IMR-90 (cell line): ENCODE measurements at regions not wholly inside any gene's neighbourhood (a gene's known extent, or its start where the extent isn't known, plus 50 kb on each side); places are given as distances from the start of the nearest gene placed in this dataset.

Source experiments
- ATAC-seq: fragments of 200-7000 bp; cut with Tn5 transposase; 2 replicates; pipeline ENCODE4 v1.9.1; 2020; ENCODE audit warnings: low read depth, mild to moderate bottlenecking, moderate library complexity
- BruUV-seq: library from RNA; stranded (reverse); fragments of 400-500 nt; replicated peaks from 2 replicates; lab custom pipeline; 2021; lab: Mats Ljungman, UMichigan
- CTCF ChIA-PET: fragments of 300-600 bp; formaldehyde crosslinking; extraction: SDS; loops from one replicate; lab custom pipeline; 2021; ENCODE audit warnings: antibody characterized with exemption; lab: Yijun Ruan, JAX
- POLR2A ChIA-PET: fragments of 300-600 bp; sonication (Branson Sonifier 250); formaldehyde crosslinking; loops from one replicate; lab custom pipeline; 2022; ENCODE audit warnings: antibody characterized with exemption; ENCODE audit not compliant: unreplicated experiment; lab: Charles Lee
- DNase-seq: peaks from one replicate; pipeline ENCODE4 v3.0.0; 2013
- H2AFZ ChIP-seq: replicated peaks from 2 replicates; pipeline ENCODE3; 2013; ENCODE audit warnings: low read length, mild to moderate bottlenecking; ENCODE audit not compliant: poor library complexity
- H2AK5ac ChIP-seq: 2 replicates; pipeline ENCODE4 v1.6.1; 2013; ENCODE audit warnings: low read depth, low read length, inconsistent platforms
- H2AK9ac ChIP-seq: replicated peaks from 2 replicates; pipeline ENCODE3; 2013; ENCODE audit warnings: mild to moderate bottlenecking, low read depth, low read length, moderate library complexity; ENCODE audit not compliant: poor library complexity
- H2BK120ac ChIP-seq: 2 replicates; pipeline ENCODE4 v1.6.1; 2013; ENCODE audit warnings: low read depth, low read length, inconsistent platforms
- H2BK15ac ChIP-seq: 3 replicates; pipeline ENCODE4 v1.6.1; 2013; ENCODE audit warnings: low read depth, low read length, inconsistent platforms
- H2BK20ac ChIP-seq: 2 replicates; pipeline ENCODE4 v1.6.1; 2013; ENCODE audit warnings: low read depth, mild to moderate bottlenecking, inconsistent platforms, low read length, moderate library complexity
- H2BK5ac ChIP-seq: 2 replicates; pipeline ENCODE4 v1.6.1; 2013; ENCODE audit warnings: mild to moderate bottlenecking, low read depth, low read length, inconsistent platforms; ENCODE audit not compliant: poor library complexity, severe bottlenecking
- H3K14ac ChIP-seq: replicated peaks from 2 replicates; pipeline ENCODE4 v1.6.1; 2013; ENCODE audit warnings: low read depth, low read length, inconsistent platforms
- H3K18ac ChIP-seq: 2 replicates; pipeline ENCODE4 v1.6.1; 2013; ENCODE audit warnings: low read depth, low read length, control low read depth
- H3K23ac ChIP-seq: 2 replicates; pipeline ENCODE4 v1.6.1; 2013; ENCODE audit warnings: low read depth, low read length, inconsistent platforms
- H3K27ac ChIP-seq: 2 replicates; pipeline ENCODE4 v1.5.1; 2013; ENCODE audit warnings: mild to moderate bottlenecking, control low read depth, low read length; ENCODE audit not compliant: insufficient read depth
- H3K27me3 ChIP-seq: 2 replicates; pipeline ENCODE4 v1.6.1; 2013; ENCODE audit warnings: low read length; ENCODE audit not compliant: control insufficient read depth, insufficient read depth
- H3K36me3 ChIP-seq: 2 replicates; pipeline ENCODE4 v1.6.1; 2013; ENCODE audit warnings: low read length, mixed read lengths; ENCODE audit not compliant: control insufficient read depth, insufficient read depth
- H3K4ac ChIP-seq: 2 replicates; pipeline ENCODE4 v1.6.1; 2013; ENCODE audit warnings: low read depth, low read length, inconsistent platforms
- H3K4me1 ChIP-seq: 2 replicates; pipeline ENCODE4 v1.6.1; 2013; ENCODE audit warnings: low read length, mixed read lengths; ENCODE audit not compliant: control insufficient read depth, insufficient read depth
- H3K4me2 ChIP-seq: 2 replicates; pipeline ENCODE4 v1.6.1; 2013; ENCODE audit warnings: low read depth, mild to moderate bottlenecking, control low read depth, low read length, moderate library complexity
- H3K4me3 ChIP-seq: 2 replicates; pipeline ENCODE4 v1.5.1; 2013; ENCODE audit warnings: low read depth, mild to moderate bottlenecking, control low read depth, low read length, moderate library complexity; ENCODE audit not compliant: insufficient read depth
- H3K56ac ChIP-seq: 2 replicates; pipeline ENCODE4 v1.6.1; 2013; ENCODE audit warnings: low read length, inconsistent platforms; ENCODE audit not compliant: insufficient read depth; ENCODE audit errors: extremely low read depth
- H3K79me1 ChIP-seq, 2 experiments: 2 replicates each; pipeline ENCODE4 v1.6.1; 2013; ENCODE audit warnings: low read length in 2 of 2, inconsistent platforms in 1 of 2, low read depth in 1 of 2
- H3K9ac ChIP-seq: 2 replicates; pipeline ENCODE4 v1.6.1; 2013; ENCODE audit warnings: low read depth, low read length, control low read depth
- H3K9me1 ChIP-seq: 2 replicates; pipeline ENCODE4 v1.6.1; 2013; ENCODE audit warnings: low read length, inconsistent platforms; ENCODE audit not compliant: insufficient read depth
- H3K9me3 ChIP-seq: 2 replicates; pipeline ENCODE4 v1.6.1; 2013; ENCODE audit warnings: low read length; ENCODE audit not compliant: control insufficient read depth, insufficient read depth
- H4K20me1 ChIP-seq: 2 replicates; pipeline ENCODE4 v1.6.1; 2013; ENCODE audit warnings: low read length, inconsistent platforms; ENCODE audit not compliant: insufficient read depth
- H4K5ac ChIP-seq: 2 replicates; pipeline ENCODE4 v1.6.1; 2013; ENCODE audit warnings: mild to moderate bottlenecking, low read depth, low read length, control low read depth
- H4K8ac ChIP-seq, 2 experiments: 2 replicates each; pipeline ENCODE4 v1.6.1; 2013; ENCODE audit warnings: low read depth in 2 of 2, low read length in 2 of 2, control low read depth in 1 of 2, inconsistent platforms in 1 of 2
- H4K91ac ChIP-seq: 2 replicates; pipeline ENCODE4 v1.6.1; 2013; ENCODE audit warnings: low read depth, low read length, inconsistent platforms; ENCODE audit not compliant: insufficient read depth
- CEBPB ChIP-seq: IDR thresholded peaks from 2 replicates; pipeline ENCODE4 v1.6.1; 2012; ENCODE audit warnings: low read depth, low read length, improper control_type of control experiment
- FOS ChIP-seq: fragments of 150-350 bp; IDR thresholded peaks from 2 replicates; pipeline ENCODE4 v1.6.1; 2016; ENCODE audit warnings: low read depth, low read length
- MXI1 ChIP-seq: IDR thresholded peaks from 2 replicates; pipeline ENCODE4 v1.6.1; 2012; ENCODE audit warnings: low read depth, mild to moderate bottlenecking, low read length, moderate library complexity, borderline replicate concordance
- NFE2L2 ChIP-seq: fragments of 150-350 bp; IDR thresholded peaks from 2 replicates; pipeline ENCODE4 v1.6.1; 2016; ENCODE audit warnings: low read depth, mild to moderate bottlenecking, low read length
- RAD21 ChIP-seq: IDR thresholded peaks from 2 replicates; pipeline ENCODE4 v1.6.1; 2012; ENCODE audit warnings: low read length, improper control_type of control experiment
- RCOR1 ChIP-seq: IDR thresholded peaks from 2 replicates; pipeline ENCODE4 v1.6.1; 2012; ENCODE audit warnings: mild to moderate bottlenecking, low read length, improper control_type of control experiment; ENCODE audit not compliant: insufficient replicate concordance
- WGBS, 2 experiments: methylation state at CpG; one replicate each; pipeline versions ENCODE4 v1.1.5 to v1.1.7; 2013; ENCODE audit warnings: missing lambda C conversion rate in 2 of 2; ENCODE audit not compliant: insufficient read length in 1 of 2; ENCODE audit errors: extremely low coverage in 2 of 2; 5-methylcytosine and 5-hydroxymethylcytosine counted together
- dilution Hi-C: fragments of 300-500 bp; cut with HindIII; formaldehyde crosslinking; loops from one replicate; pipeline ENCODE4 v1.14.3; 2018; ENCODE audit warnings: low sequenced_read_pairs; ENCODE audit not compliant: unreplicated experiment
- in situ Hi-C: fragments of 300-500 bp; cut with MboI; formaldehyde crosslinking; loops from 3 replicates; pipeline ENCODE4 v1.14.3; 2019; ENCODE audit warnings: low sequenced_read_pairs, inconsistent platforms, mixed read lengths
- intact Hi-C: fragments of 100-400 bp; cut with micrococcal nuclease; formaldehyde crosslinking; loops from 2 replicates; pipeline ENCODE4 v1.10.0; 2022

DNA sequence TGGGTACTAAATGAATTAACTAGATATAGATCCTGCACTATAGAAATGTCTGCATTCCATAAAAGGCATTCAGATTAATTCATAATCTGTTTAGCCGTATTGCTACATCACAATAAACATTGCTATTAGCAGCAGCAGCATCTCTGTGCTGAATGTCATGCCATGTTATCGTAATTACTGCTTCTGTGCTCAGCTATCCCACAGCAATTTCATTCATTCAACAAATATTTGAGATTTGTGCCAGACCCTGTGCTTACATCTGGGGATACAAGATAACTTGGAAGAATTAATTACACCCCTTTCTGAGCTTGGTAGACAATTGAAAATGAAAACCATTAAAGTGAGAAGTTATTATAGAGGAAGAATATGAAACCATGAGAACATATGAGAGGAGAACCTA is 185.8 kb upstream of the C11orf87 start:
- TF ChIP-seq MXI1 = no peak
- TF ChIP-seq CEBPB = no peak
- no peak for TF ChIP-seq RCOR1
- TF ChIP-seq NFE2L2 = no peak
- no peak for TF ChIP-seq RAD21
- no peak for TF ChIP-seq FOS
- Histone ChIP-seq H3K4me1 (no peaks in the 10 kb centered on the region), H3K18ac (no peak overlapping the region), H4K8ac (no peak overlapping the region), H2AK9ac (no peak overlapping the region), H3K23ac (no peak overlapping the region), H4K91ac (no peak overlapping the region), H3K14ac (no peak overlapping the region), H3K36me3 (no peaks in the 10 kb centered on the region), H3K9ac (no peak overlapping the region), H2BK120ac (no peak overlapping the region), H2AFZ (no peak overlapping the region), H3K9me3 (no peaks in the 10 kb centered on the region), H3K27ac (no peak overlapping the region), H2AK5ac (no peak overlapping the region), H4K5ac (no peak overlapping the region), H3K4ac (no peak overlapping the region), H3K56ac (no peak overlapping the region), H2BK15ac (no peak overlapping the region), H3K4me2 (no peak overlapping the region), H3K79me1 (no peaks in the 10 kb centered on the region), H4K20me1 (no peaks in the 10 kb centered on the region), H3K9me1 (no peaks in the 10 kb centered on the region), H3K4me3 (no peak overlapping the region), H2BK20ac (no peak overlapping the region), H3K27me3 (no peaks in the 10 kb centered on the region), H2BK5ac (no peak overlapping the region)
- DNase-seq (no peak), ATAC-seq (peak; percentile 24; the same call in 1 of the 2 replicates)
- ChIA-PET POLR2A (no interaction called here), CTCF (no interaction called here)
- no TSS peak for BruUV-seq
- dilution Hi-C loops (no loop called here), intact Hi-C loops (no loop called here), in situ Hi-C loops (no loop called here)
- WGBS, 2 experiments = 17% methylated on average over 1 of the region's 2 CpGs; no CpG with 5 or more reads in 1 of the 2 experiments
